GF-D8 (cell line): ENCODE measurements at regions not wholly inside any gene's neighbourhood (a gene's known extent, or its start where the extent isn't known, plus 50 kb on each side); places are given as distances from the start of the nearest gene placed in this dataset.
A peak's percentile ranks its signal among the peaks of the same experiment; 100 is the strongest.

ENCODE experiments used
- DNase-seq: peaks from one replicate; lab custom pipeline; 2025; lab: John Stamatoyannopoulos, UW

DNA sequence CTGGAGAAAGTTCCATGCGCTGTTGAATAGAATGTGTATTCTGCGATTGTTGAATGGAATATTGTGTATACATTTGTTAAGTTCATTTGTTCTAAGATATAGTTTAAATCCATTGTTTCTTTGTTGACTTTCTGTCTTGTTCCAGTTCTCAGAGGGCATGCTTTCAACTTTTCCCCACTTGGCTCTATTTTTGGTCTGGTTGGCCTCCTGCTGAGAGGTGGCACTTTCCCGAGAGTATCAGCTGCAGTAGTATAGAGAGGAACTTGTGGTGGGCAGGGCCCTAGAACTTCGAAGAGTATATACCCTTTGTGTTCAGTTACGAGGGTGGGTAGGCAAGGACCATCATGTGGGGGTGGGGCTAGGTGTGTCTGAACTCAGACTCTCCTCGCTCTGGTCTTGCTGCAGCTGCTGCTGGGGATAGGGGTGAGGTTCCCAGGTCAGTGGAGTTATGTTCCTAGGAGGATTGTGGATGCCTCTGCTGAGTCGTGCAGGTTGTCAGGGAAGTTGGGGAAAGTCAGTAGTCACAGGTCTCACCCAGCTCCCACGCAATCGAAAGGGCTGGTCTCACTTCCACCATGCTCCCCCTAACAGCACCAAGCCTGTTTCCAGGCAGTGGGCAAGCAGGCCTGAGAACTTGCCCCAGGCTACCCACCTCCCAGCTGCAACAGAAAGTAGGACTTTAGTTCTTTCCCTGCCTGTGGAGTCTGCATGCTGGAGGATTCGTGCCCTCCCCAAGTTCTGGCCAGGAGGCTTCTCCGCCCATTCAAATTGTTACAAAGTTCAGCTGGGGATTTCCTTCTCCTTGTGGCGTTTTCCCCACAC lies 118.9 kb upstream of the SSTR4 start:
- no peak for DNase-seq

- no peak for DNase-seq
Measured at GRCh38 chr20:22918286-22918983, 116.7 kb upstream of the SSTR4 start.

DNA sequence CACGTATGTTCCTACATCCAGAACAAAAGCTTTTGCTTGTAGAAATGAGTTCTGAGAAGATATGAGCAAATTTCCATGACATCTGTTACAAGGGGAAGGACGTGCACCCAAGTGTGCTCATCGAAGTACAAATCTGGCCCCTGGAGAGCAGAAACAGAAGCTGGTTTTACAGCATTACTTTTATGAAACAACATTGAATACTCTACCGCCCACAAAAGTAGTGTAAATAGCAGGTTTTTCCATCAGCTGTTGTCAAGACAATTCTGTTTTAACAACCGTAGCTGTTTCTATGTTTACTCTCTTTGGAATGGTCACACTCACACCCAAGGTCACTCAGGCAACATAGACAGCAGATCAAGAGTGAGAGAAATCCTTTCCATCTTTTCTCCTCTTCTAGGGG lies 114.2 kb upstream of the SSTR4 start:
- no peak for DNase-seq

DNA sequence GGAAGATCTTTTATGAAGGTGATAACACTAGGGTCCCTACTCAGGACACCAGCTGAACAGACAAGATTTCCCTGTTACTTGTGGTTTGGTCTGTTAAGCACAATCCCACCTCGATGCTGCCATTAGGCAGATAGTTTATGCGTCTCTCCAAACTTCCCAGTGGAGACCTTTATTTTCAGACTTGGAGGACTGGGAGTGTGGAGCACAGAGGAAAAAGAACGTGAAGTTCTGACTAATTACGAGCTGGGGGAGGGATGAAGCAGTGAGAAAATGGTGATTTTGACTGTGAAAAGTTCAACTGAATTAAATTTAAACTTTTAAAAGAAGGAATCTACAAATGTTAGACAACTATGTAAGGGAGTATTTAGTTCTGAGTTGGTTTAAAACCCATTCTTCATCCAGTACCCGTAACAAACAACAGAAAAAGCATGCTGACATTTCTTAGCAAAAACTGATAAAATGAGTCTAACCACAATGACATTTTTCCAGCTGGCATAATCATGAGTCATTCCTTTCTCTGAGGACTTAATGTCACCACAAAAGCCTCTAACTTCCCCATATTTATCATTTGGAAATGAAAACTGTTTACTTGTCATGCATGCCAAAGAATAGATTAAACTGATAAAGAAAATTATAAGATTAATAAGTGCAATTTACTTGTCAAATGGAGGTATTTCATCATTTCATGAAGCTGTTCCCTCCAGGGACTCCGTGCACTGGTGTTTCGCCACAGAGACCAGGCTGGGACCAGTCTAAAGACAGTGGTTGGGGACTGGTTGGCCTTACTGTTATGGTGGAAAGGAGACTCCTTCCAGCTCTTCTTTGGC lies 113.3 kb upstream of the SSTR4 start:
- DNase-seq: peak; percentile 75

- no peak for DNase-seq
Measured at GRCh38 chr20:22922987-22923386, 112.1 kb upstream of the SSTR4 start.

- DNase-seq: no peak
Measured at GRCh38 chr20:22924046-22924737, 110.9 kb upstream of the SSTR4 start.

- DNase-seq: no peak
Measured at GRCh38 chr20:22924949-22925612, 110.0 kb upstream of the SSTR4 start.

GRCh38 chr20:22925613-22925983 lies 109.5 kb upstream of the SSTR4 start:
- no peak for DNase-seq

GRCh38 chr20:22927537-22927936 lies 107.6 kb upstream of the SSTR4 start:
- DNase-seq: no peak

- DNase-seq: no peak
Measured at GRCh38 chr20:22928679-22929078, 106.4 kb upstream of the SSTR4 start.

DNA sequence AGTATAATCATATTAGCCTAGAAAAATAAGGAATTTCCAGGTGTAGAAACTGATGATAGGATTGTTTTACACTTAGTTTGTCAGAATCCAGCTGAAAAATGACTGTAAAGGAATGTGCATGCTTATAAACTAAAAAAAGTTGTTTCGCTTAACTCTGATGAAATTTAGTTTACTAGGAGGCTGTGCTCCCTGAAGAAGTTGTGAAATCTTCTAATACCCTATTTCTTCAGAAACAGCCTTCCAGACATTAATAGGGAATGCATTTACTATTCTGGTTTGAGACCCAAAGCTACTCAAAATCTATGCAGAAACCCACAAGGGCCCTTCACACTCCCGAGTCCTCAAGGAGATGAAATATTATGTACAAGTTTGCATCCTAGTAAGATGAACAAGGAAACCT lies 105.5 kb upstream of the SSTR4 start:
- no peak for DNase-seq

DNA sequence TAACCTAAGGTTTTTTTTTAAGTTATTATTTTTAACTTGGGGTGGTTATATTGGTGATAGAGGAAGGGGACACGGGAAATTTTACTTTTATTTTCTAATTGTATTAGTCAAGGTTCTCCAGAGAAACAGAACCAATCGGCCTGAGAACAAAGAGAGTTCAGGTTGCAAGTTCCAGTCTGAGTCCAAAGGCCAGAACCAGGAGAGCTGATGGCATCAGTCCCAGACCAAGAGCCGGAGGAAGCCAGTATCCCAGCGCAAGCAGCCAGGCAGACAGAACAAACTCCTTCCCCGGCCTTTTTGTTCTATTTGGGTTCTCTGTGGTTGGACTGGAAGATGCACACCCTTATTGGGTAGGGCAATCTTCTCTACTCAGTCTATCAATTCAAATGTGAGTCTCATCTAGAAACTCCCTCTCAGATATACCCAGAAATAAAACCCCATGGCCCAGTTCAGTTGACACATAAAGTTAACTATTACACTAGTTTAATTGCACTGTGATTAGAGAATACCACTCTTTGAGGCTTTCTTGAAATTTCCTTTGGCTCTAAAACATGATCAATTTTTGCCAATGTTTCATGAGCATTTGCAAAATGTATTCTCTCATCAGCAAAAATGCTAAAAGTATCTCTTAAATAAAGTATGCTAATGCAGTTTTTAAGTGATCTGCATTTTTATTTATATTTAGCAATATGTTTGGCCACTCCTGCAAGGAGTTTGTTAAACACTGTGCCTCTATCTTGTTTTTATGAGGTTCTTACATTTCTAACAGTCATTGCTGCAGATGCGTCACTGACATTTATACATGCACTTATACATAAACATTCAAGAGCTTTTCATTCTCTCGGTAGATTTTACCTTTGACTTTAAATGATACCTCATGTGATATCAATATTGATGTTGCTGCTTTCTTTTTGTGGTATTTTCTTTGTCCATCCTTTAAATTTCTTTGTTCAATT lies 103.2 kb upstream of the SSTR4 start:
- no peak for DNase-seq

DNA sequence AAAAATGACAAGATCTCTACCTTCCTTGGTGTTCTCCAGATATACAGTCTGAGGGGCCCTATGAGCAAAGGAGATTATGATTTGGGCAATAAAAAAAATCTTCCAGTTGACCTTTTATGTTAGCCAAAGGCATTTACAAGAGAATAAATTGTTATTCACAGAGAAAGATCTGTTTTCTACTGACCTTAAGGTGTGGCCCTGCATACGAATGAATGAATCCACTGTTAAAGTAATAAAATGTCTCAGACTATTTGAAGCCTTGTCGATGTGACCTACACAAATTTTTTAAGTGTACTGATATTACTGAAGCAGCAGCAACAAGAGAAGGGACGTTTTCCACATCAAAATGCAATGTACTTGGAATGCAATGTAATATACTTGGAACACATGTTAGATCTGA lies 95.9 kb upstream of the SSTR4 start:
- DNase-seq: no peak

DNA sequence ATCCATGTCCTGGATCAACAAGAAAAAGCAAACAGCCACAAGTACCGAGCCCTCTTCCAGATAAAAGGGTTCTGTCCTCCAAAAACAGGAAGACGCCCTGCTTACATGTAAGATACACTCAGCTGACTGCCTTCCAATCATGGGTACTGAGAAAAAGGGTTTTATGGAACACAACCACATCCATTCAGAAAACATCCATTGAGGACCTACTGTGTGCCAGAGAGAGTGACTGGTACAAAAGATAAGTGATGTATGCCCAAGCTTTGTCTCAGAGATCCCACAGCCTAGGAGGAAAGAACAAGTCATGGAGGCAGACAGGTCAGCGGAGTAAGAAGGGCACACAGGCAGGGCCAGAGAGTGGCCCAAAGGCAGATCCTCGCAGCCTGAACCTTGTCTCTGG lies 94.8 kb upstream of the SSTR4 start:
- no peak for DNase-seq

GRCh38 chr20:22941550-22941949 lies 93.6 kb upstream of the SSTR4 start:
- DNase-seq: no peak

GRCh38 chr20:22942742-22943141 lies 92.4 kb upstream of the SSTR4 start:
- DNase-seq: no peak

DNA sequence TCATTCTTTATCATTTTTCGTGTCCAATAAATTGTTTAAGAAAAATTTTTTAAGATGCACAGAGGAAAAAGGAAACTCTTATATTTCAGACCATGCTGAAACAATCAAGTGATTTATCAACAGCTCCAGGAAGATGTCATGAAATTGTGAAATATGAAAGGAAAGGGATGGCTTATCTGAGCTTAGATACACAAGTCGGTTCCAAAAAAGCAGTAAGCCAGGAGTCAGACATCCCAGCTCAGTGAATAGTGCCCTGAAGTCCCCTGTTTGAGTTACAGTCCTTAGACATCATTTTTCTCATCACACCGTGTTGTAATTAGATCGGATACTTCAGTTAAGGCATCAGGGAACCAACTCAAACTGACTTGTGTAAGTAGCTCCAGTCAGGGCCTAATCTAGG lies 91.0 kb upstream of the SSTR4 start:
- DNase-seq: no peak

DNA sequence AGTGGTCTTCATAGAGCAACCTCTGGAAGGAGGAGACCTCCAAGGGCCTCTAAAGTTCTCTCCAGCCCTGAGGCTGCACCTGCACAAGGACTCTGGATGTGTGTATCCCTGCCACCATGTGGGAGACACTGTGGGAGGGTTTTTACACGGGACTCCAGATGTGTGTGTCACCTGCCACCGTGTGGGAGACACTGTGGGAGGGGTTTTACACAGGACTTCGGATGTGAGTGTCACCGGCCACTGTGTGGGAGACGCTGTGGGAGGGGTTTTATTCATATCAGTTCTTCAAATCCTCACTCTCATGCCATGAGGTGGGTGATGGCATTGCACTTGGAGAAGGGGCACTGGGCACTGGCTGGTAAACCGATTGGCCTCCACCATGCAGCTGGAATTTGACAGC lies 90.2 kb upstream of the SSTR4 start:
- DNase-seq: no peak

- DNase-seq: no peak
Measured at GRCh38 chr20:22946596-22946995, 88.5 kb upstream of the SSTR4 start.

DNA sequence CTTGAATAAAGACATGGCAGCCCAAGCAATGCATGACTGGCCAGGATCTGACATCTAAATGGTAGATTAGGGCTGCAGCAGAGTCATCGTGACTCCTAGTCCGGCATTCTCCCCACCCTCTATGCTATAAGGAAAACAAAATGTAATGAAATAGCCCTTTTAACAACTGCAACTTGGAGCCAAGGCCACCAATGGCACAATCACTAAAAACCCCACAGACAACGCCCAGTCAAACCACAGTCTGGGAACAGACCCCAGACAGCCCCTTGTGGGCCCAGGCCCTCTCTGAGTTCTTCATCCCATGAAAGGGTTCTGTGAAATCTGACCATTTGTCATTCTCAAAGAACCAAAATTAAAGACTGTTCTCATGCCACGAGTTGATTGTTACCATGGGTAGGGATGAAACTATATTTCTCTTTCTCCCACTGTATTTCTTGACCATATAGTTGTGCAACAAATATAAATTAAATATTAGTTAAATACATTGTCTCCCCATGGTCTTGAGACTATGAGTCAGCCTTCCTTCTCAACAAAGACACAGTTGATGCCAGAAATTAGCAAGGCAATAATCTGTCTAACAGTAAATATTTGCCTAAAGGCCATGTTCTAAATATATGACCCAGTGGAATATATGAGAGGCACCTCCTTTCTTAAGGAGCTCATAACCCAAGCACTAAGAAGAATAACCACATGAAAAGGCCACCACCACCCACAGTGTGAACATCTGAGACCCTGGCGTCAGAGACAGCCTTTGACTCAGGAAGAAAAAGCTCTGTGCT lies 85.6 kb upstream of the SSTR4 start:
- no peak for DNase-seq
